Activated naive CD8-positive, alpha-beta T cell (primary cell): ENCODE measurements at regions not wholly inside any gene's neighbourhood (a gene's known extent, or its start where the extent isn't known, plus 50 kb on each side); places are given as distances from the start of the nearest gene placed in this dataset.

Experiments used
- H3K27ac Mint-ChIP-seq: one replicate; pipeline ENCODE4 v1.8.0; 2021; ENCODE audit warnings: mixed read lengths
- H3K27me3 Mint-ChIP-seq: one replicate; pipeline ENCODE4 v1.8.0; 2021; ENCODE audit warnings: mixed read lengths
- H3K36me3 Mint-ChIP-seq: one replicate; pipeline ENCODE4 v1.8.0; 2021; ENCODE audit warnings: mixed read lengths
- H3K4me1 Mint-ChIP-seq: one replicate; pipeline ENCODE4 v1.8.0; 2021; ENCODE audit warnings: low read depth, mixed read lengths
- H3K4me3 Mint-ChIP-seq: one replicate; pipeline ENCODE4 v1.8.0; 2021; ENCODE audit warnings: mild to moderate bottlenecking, mixed read lengths
- H3K9me3 Mint-ChIP-seq: one replicate; pipeline ENCODE4 v1.8.0; 2021; ENCODE audit warnings: low read depth, mixed read lengths

- Mint-ChIP-seq H3K27ac (no peak overlapping the region), H3K4me1 (no peaks in the 10 kb centered on the region), H3K4me3 (no peak overlapping the region), H3K9me3 (no peaks in the 10 kb centered on the region), H3K27me3 (peaks cover 14% of the 10 kb centered on the region), H3K36me3 (no peaks in the 10 kb centered on the region)
Observed at GRCh38 chr15:96390986-96391385, 60.5 kb downstream of the NR2F2 start.

DNA sequence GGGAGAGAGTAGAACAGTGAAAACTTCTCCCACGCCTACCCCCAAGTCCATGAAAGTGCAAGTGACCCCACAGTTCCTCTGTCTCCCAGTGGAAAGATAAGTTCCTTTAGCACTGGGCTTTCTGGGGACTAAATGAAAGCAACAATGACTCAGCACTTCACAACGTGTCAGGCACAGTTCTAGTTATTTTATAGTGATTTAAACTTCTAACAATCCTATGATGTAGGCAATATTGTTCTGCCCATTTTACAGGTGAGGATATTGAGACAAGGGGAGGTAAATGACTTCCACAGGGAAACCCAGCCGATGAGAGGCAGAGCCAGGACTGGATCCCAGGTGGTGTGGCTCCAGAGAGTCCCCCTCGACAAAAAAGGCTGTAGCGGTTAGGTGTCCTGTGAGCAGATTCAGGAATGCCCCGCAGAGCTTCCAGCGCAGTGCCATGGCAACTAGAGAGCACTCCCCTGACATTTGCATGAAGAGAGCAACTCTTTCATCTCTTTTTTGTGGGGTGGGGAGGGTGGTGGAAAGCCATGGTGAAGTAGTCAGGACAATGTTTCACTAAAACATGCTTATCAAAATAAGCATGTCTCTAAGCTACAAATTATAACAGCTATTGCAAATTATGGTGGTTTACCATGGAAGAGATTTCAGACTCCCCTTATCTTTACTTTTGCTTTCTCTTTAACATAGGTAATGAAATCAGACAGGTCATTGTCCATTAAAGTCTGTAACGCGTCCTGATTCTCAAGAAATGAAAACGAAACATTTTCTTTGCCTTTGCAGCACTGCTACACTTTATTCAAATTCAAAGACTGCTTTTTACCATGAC lies 62.1 kb downstream of the NR2F2 start:
- H3K4me1 Mint-ChIP-seq: no peaks in the 10 kb centered on the region
- H3K27ac Mint-ChIP-seq: no peak overlapping the region
- no peaks in the 10 kb centered on the region for H3K9me3 Mint-ChIP-seq
- peaks cover 14% of the 10 kb centered on the region for H3K27me3 Mint-ChIP-seq
- no peaks in the 10 kb centered on the region for H3K36me3 Mint-ChIP-seq
- no peak overlapping the region for H3K4me3 Mint-ChIP-seq

- Mint-ChIP-seq H3K27me3 (peaks cover 18% of the 10 kb centered on the region), H3K27ac (no peak overlapping the region), H3K9me3 (no peaks in the 10 kb centered on the region), H3K4me3 (no peak overlapping the region), H3K36me3 (no peaks in the 10 kb centered on the region), H3K4me1 (no peaks in the 10 kb centered on the region)
Observed at GRCh38 chr15:96393209-96393513, 62.7 kb downstream of the NR2F2 start.

- Mint-ChIP-seq H3K4me3 (no peak overlapping the region), H3K27me3 (peaks cover 21% of the 10 kb centered on the region), H3K9me3 (no peaks in the 10 kb centered on the region), H3K36me3 (no peaks in the 10 kb centered on the region), H3K4me1 (no peaks in the 10 kb centered on the region), H3K27ac (no peak overlapping the region)
Observed at GRCh38 chr15:96395687-96396086, 65.2 kb downstream of the NR2F2 start.

- H3K4me1 Mint-ChIP-seq: no peaks in the 10 kb centered on the region
- H3K27ac Mint-ChIP-seq: no peak overlapping the region
- H3K9me3 Mint-ChIP-seq: no peaks in the 10 kb centered on the region
- H3K27me3 Mint-ChIP-seq: peaks cover 22% of the 10 kb centered on the region
- no peaks in the 10 kb centered on the region for H3K36me3 Mint-ChIP-seq
- H3K4me3 Mint-ChIP-seq: no peak overlapping the region
Observed at GRCh38 chr15:96398776-96399175, 68.3 kb downstream of the NR2F2 start.

DNA sequence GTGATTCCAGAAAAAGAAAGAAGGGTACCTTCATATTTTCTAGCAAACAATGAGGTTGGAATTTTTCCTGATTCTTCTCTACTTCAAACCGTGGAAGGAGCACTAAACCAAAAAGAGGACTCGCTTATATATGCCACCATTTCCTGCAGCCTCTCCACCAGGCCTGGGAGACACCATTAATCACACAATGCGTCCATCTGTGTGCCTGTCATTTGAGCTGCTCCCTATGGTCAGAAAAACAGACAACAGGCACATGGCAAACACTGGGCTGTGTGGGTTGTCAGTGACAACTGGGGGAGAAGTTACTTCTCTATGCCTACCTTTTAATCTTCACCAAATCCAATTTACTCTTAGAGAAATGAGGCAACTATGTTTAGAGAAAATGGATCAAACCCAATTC lies 71.9 kb downstream of the NR2F2 start:
- H3K27ac Mint-ChIP-seq: no peak overlapping the region
- no peaks in the 10 kb centered on the region for H3K4me1 Mint-ChIP-seq
- no peak overlapping the region for H3K4me3 Mint-ChIP-seq
- H3K36me3 Mint-ChIP-seq: no peaks in the 10 kb centered on the region
- peaks cover 31% of the 10 kb centered on the region for H3K27me3 Mint-ChIP-seq
- no peaks in the 10 kb centered on the region for H3K9me3 Mint-ChIP-seq

DNA sequence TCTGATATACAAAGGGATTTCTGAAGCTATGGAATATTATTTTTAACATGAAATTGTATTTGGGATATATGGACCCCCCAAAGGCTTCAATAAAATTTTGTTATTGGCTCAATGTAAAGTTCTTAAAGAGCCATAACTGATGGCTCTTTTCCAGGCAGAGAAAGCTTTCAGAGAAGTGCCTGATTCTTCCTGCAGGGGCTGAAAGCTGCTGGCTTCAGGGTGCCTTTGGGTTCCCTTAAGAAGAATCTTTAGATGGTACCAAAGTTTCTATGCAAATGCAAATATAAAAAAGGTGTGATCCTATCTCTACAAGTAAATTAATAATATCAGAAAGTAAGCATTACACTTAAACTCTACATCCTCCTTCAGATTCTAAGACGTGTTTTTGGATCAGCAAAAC lies 72.6 kb downstream of the NR2F2 start:
- H3K27ac Mint-ChIP-seq: no peak overlapping the region
- no peaks in the 10 kb centered on the region for H3K4me1 Mint-ChIP-seq
- H3K4me3 Mint-ChIP-seq: no peak overlapping the region
- peaks cover 33% of the 10 kb centered on the region for H3K27me3 Mint-ChIP-seq
- H3K36me3 Mint-ChIP-seq: no peaks in the 10 kb centered on the region
- no peaks in the 10 kb centered on the region for H3K9me3 Mint-ChIP-seq

DNA sequence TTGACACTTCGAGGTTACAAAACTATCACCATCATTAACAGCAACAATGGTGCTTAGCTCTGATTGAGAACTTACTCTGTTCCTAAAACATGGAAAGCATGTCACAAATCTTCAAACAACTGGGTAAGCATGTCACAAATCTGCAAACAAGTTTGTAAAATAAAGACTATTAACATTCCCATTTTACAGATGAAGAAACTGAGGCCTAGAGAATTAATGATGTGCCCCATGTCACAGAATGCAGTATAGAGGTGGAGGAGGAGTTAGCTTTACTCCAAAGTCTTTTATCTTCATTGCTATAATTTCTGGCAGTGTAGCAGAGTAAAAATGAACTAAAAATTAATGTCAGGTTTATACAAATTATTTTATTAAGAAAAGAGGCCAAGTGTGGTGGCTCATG lies 73.4 kb downstream of the NR2F2 start:
- Mint-ChIP-seq H3K36me3 (no peaks in the 10 kb centered on the region), H3K4me3 (no peak overlapping the region), H3K27me3 (peaks cover 35% of the 10 kb centered on the region), H3K4me1 (peaks cover under 1% of the 10 kb centered on the region), H3K9me3 (no peaks in the 10 kb centered on the region), H3K27ac (no peak overlapping the region)

- Mint-ChIP-seq H3K27ac (no peak overlapping the region), H3K27me3 (peaks cover 35% of the 10 kb centered on the region), H3K36me3 (no peaks in the 10 kb centered on the region), H3K4me1 (peaks cover 2% of the 10 kb centered on the region), H3K9me3 (no peaks in the 10 kb centered on the region), H3K4me3 (no peak overlapping the region)
Observed at GRCh38 chr15:96404560-96404959, 74.1 kb downstream of the NR2F2 start.

- Mint-ChIP-seq H3K27me3 (peaks cover 42% of the 10 kb centered on the region), H3K4me1 (peaks cover 6% of the 10 kb centered on the region), H3K9me3 (no peaks in the 10 kb centered on the region), H3K27ac (no peak overlapping the region), H3K36me3 (no peaks in the 10 kb centered on the region), H3K4me3 (no peak overlapping the region)
Observed at GRCh38 chr15:96406291-96406690, 75.8 kb downstream of the NR2F2 start.

GRCh38 chr15:96406701-96407100 lies 76.2 kb downstream of the NR2F2 start:
- Mint-ChIP-seq H3K27me3 (peaks cover 44% of the 10 kb centered on the region), H3K27ac (no peak overlapping the region), H3K4me3 (no peak overlapping the region), H3K36me3 (no peaks in the 10 kb centered on the region), H3K4me1 (peaks cover 6% of the 10 kb centered on the region), H3K9me3 (no peaks in the 10 kb centered on the region)

GRCh38 chr15:96407482-96407881 lies 77.0 kb downstream of the NR2F2 start:
- H3K36me3 Mint-ChIP-seq: no peaks in the 10 kb centered on the region
- no peaks in the 10 kb centered on the region for H3K9me3 Mint-ChIP-seq
- H3K4me1 Mint-ChIP-seq: peaks cover 6% of the 10 kb centered on the region
- H3K27me3 Mint-ChIP-seq: peaks cover 46% of the 10 kb centered on the region
- no peak overlapping the region for H3K27ac Mint-ChIP-seq
- no peak overlapping the region for H3K4me3 Mint-ChIP-seq

DNA sequence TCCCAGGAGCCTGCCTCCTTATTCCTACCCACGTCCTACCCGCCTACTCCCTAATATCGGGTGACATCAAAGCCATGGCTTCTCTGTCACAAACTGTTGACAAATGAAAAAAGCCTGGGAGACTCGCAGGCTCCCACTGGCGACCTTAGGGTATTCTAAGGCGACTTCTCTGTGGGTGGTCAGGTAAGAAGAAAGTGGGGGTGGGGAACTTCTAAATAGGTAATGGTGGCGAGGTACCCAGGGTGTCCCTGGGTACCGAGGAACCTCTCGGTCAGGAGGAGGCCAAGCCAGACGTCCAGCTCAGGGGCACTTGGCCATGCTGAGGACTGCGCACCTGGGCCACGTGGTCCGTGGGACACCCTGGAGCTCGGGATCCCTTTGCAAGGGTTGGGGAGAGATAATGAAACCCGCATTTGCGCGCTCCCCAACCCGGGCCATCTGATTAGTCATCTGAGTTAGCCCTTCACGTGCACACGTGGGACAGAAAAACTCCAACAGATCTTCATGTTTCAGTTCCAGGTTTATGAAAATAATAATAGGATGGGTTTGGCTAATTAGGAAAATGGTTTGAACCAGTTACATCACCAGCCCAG lies 78.2 kb downstream of the NR2F2 start:
- H3K9me3 Mint-ChIP-seq: no peaks in the 10 kb centered on the region

DNA sequence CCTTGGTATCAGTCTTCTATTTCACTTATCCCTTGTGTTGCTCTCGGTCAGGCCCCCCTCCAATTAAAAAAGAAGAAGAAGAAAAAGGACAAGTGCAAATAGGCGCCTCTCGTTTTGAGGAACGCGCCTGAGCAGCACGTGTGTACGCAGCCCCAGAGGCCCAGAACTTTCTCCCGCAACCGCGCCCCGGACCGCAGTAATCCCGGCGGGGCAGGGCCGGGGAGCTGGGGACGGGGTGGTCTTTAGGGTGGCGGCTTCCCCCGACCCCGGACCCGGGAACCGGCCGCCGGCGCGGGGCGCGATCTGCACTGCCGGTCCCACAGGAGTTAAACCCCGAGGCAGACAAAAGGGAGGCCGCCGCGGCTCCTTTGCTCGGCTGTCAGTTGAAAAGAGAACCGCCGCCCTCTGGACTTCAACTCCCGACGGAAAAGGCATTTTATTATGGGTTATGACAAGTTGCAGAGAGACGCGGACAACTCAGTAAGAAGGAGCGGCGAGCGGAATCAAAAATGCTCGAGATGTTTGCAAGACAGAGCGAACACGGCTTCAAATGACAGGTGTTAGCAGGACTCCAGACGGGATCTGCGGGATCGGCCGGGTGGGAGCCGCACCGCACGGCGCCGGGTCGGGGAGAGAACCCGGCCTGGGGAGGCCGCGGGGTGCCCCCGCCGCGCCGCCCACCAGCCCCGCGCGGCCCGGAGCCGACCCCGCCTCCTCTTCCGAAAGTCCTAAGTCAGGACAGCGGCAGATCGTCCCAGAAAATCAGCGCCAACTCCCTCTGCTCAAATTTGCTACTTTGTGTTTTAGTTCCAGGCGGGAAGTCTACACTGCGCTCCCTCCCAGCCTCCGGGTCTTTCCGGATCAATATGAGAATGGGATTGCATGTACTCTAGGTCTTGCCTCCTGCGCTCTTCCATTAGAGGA lies 79.0 kb downstream of the NR2F2 start:
- Mint-ChIP-seq H3K4me1 (peaks cover 6% of the 10 kb centered on the region), H3K27me3 (peaks cover 47% of the 10 kb centered on the region), H3K36me3 (no peaks in the 10 kb centered on the region), H3K4me3 (no peak overlapping the region), H3K9me3 (no peaks in the 10 kb centered on the region), H3K27ac (no peak overlapping the region)

More for the DNA sequence above, 78.2 kb downstream of the NR2F2 start:
- H3K4me3 Mint-ChIP-seq: no peak overlapping the region
- H3K27ac Mint-ChIP-seq: no peak overlapping the region
- peaks cover 46% of the 10 kb centered on the region for H3K27me3 Mint-ChIP-seq
- peaks cover 6% of the 10 kb centered on the region for H3K4me1 Mint-ChIP-seq
- no peaks in the 10 kb centered on the region for H3K36me3 Mint-ChIP-seq
